GM18507 (cell line): ENCODE measurements at regions not wholly inside any gene's neighbourhood (a gene's known extent, or its start where the extent isn't known, plus 50 kb on each side); places are given as distances from the start of the nearest gene placed in this dataset.

Experiments used
- DNase-seq: peaks from one replicate; pipeline ENCODE4 v3.0.0; 2011; ENCODE audit warnings: low read depth; ENCODE audit not compliant: insufficient read length; ENCODE audit errors: extremely low spot score
- FAIRE-seq: peaks from 2 replicates; lab custom pipeline; 2011; peaks lifted over from hg19 to GRCh38; lab: Jason Lieb, UNC

DNA sequence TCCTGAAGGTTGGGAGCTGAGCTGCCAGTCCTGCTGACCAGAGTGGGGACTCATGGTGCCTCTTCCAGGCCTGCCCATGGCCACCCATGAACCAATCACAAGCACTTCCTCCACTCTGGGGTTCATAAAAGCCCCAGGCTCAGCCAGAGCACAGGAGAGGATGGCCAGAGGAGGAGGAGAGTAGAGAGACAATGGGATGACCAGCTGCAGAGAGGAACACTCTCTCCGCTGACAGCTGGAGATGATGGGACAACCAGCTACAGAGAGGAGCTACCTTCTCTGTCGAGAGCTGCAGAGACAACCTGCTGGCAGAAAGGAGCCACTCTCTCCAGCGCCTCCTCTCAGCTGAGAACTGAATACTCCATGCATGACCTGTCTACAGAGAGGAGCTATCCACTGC is 886.1 kb downstream of the BCL11B start:
- DNase-seq, result no peak
- no peak for FAIRE-seq

DNA sequence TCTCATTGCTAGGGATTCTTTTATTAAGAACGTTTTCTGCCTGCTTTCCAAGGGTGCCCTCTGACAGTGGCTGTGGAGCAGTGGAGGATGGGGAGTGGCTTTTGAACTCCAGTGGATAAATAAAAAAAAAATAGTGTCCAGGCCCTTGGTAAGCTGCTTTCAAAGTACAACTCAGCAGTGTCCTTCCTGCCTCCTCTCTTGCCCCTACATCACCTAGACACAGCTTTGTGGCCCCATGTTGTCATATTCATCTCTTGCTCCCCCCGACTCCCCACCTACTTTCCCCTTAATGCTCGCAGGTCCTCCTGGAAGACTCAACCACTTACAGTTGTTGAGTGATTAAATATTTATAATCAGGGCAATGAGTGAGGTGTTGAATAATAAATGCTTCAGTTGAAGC is 880.9 kb downstream of the BCL11B start:
- no peak for DNase-seq
- FAIRE-seq, result no peak

DNA sequence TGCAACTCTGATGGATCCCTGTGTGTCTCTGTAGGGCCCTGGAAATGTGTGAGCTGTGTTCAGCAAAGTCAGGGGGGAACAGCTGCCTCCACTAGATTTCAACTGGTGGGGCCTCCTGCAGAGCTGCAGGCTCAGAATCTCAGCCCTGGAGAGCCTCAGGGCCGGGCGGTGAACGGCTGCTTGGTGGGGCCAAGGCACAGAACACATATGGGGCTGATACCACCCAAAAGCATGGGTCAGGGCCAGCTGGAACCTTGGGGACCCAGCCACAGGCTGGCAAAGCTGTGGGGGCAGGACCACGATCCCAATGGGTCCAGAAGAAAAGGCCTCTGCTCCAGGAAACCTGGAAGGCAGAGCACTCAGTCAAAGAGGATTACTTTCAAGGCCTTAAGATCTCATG is 878.5 kb downstream of the BCL11B start:
- FAIRE-seq (no peak), DNase-seq (no peak)

DNA sequence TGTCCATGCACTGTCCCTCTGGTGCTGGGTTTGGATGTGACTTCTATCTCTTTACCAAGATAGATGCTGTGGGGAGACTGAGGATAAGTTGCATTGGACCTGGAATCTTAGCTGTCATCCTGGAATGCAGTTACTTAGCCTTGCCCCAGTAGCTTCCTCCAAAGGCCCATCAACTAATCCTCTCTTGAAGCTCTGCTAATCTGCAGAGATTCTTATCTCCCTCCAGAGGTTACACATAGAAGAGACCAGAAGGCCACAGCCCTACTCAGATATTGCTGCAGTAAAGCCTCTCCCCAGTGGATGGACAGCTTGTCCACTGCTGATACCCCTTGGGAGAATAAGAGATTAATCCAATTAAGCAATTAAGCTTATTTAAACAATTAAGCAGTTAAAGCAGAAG is 867.2 kb downstream of the BCL11B start:
- FAIRE-seq, result no peak
- DNase-seq, result no peak

DNA sequence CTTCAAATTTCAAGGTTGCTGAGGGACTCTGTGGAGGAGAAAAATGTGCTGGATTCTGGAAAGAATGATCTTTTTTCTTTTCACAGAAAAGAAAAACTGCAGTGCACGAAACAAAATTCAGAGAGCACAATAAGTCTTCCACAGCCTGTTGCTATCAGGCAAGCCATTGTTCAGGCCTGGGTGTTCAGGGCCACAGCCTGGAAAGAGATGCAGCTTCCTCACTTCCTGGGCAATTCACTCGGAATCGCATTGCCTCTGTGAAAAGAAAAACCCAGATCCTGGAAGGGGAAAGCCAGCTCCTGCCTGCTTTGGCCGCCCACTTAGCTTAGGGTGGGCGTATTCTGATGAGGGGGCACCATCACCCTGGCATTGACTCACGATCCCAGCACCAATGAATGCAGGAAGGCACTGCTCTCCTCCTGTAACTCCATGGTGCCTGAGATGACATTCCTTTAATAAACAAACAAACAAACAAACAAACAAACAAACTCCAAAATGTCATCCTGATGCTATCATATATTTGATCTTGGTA is 863.9 kb downstream of the BCL11B start:
- FAIRE-seq, result no peak
- DNase-seq, result no peak

DNA sequence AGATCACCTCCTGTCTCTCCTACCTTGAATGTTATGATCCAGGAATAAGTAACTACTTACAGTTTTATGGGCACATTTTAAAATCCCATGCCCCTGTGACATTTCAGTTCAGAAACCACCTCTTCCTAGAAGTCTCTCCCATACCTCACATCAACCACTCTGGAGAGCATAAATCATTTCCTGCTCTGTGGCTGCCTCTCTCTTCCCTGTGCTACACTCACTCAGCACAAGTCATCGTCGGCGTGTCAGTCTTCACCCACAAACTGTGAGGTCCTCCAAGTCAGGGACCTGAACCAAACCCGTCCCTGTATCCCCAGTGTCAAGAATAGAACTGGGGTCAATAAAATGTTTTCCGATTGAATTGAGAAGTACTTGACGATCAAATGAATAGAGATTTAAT is 863.3 kb downstream of the BCL11B start:
- no peak for FAIRE-seq
- DNase-seq, result no peak

DNA sequence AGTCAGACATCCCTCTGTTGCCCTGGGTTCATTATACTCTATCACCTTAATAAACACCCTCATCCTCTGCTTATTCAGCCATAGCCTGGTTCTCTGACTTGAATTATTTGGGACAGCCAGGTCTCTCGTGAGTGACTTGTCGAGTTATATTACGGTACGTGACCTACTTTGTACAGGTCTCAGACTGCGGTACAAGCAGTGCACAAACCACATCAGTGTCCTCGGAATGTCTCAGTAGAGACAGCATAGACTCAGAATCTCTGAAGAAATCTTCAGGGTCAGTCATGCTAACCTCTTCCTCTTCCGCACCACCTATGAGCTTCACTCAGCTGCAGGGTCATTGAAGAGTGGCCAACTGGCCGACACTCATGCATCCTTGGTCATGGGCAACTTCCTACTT is 860.8 kb downstream of the BCL11B start:
- FAIRE-seq (no peak), DNase-seq (no peak)

DNA sequence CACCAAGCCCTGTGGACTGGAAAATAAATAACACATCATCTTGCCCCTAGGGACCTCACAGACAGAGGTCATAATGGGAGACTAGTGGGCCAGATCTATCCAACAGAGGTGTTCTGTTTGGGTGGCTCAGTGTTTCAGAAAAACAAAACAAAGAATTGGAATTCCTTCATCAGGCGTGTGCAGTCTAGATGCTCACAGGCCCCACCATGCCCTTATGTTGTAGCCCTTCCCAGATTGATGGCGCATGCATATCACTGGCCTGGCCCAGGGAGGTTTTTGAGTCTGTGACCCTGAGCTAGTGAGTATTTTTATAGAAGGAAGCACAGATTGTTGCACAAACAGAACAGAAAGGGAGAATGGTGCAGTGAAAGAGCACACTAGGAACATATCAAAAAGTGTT is 859.6 kb downstream of the BCL11B start:
- FAIRE-seq, result no peak

DNA sequence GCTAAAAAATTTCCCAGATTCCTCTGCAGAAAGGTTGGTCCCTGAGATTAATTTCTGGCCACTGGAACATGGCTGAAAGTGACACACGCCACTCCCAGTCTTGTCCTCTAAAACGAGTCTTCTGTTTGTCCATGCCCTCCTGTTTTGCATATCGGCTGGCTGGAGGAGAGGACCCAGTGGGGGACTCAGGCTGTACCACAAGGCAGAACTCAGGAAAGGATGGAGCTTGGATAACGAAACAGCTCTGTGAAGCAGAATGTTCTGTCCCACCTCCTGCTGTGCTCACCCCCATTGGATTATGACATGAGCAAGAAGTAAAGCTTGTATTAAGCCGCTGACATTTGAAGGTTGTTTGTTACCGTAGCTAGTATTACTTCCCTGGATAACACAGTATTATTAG is 856.2 kb downstream of the BCL11B start:
- DNase-seq (no peak), FAIRE-seq (no peak)

More for the DNA sequence above, 859.6 kb downstream of the BCL11B start:
- no peak for DNase-seq

DNA sequence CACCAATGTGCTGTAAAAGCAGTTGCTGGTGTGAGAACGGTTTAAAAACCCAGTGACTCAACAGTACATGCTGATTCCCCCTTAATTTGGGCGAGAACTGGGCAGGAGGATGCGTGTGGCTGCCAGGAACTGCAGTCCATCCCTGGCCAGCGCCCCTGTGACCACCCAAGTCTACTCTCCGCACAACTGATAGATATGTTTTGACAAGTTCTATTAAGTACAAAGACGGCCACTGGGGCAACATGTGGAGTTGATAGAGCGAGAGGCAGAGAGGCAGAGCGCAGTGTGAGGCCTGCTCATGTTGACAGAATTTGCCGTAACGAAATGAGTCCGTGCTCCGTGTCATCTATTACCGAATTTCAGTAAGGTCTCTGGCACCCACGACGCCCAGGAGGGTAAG is 855.0 kb downstream of the BCL11B start:
- FAIRE-seq, result no peak
- DNase-seq, result no peak

DNA sequence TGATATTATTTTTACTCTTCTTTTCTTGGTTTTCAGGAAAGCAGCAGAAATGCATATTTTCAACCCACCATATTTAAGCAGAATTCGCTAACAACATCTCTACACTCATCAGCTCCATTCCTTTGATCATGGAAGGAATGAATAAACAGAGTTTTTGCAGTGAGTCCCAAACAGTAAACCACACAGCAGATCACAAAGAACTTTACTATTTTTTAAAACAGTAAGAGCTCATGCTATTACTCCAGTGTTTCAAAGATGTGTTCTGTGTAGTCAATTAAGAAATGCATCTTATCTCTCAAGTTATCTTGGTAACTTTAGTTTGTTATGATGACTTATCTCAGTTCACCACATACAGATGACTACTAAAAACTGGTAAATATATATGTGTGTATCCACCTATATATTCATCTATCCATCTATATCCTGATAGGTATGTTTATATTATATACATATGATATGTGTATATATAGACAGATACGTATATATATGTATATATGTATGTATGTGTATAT is 843.5 kb downstream of the BCL11B start:
- FAIRE-seq, result no peak
- no peak for DNase-seq

DNA sequence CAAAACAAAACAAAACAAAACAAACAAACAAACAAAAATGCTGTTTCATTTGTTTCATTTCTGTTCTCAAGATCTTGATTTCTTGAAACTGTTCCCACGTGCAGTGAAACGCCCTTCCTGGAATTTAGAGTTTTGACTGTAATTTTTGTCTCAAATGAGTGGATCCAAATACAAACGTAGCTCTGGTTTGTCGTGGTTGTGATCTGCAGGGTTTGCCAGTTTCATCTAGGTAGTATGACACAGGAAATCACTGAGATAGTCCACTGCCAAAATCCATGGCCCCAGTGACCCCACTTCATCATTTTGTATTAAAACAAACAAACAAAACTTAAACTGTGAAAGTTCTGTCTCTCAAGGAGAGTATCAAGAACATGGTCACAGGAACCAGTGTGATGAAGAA is 838.6 kb downstream of the BCL11B start:
- DNase-seq, result no peak
- no peak for FAIRE-seq

DNA sequence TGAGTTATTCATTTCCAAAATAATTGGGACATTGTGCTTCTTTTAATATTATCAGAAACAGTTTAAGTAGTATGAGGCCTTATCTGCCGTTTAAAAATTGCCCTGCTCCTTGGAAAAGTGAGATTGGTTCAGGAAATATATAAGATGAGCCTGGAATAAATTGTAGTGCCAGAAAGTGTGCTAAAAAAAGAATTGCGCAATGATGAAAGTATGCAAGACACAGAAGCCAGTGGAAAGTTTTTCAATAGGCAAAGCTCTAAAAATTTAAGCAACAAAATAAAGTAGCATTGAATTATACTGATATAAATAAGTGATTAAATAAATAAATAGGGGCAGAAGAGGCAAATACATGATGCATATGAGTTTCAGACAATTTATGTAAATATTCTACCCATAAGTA is 834.9 kb downstream of the BCL11B start:
- FAIRE-seq, result no peak

DNA sequence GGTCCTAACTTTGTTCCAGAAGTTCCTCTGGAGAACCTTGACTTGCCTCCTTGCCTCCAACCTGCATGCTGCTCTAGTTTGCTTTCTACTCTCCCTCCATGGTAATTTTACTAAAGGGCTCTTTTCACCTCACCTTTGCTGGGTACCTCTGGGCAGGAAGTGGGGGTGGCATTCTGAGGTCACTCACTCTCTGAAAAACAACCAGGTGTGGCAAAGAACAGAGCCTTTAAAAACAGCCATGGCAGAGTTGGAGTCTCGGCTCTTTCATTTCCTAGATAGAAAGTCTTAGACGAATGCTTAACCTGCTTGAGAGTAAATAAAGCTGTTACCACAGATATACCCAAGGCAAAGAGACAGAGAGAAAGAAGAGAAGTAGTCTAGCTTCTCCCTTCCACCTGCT is 827.9 kb downstream of the BCL11B start:
- FAIRE-seq (no peak), DNase-seq (no peak)

More for the DNA sequence above, 834.9 kb downstream of the BCL11B start:
- no peak for DNase-seq

DNA sequence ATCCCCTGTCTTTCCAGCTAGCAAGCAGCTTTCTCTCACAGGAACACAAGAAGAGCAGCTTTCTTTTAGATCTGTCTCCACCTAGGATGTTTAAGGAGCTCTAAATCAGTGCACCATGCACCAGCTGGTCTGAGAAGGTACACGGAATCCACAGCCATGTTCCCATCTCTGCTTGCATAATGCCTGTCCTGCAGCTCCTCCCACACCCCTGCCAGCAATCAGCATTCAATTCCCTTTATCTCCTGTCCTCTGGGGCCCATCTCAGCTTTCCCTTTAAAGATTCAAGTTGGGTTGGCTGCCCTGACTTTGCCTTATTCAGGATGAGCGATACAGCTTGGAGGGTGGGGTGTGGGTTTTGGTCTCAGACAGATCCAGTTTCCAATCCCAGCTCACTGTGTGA is 826.3 kb downstream of the BCL11B start:
- FAIRE-seq (no peak), DNase-seq (no peak)

DNA sequence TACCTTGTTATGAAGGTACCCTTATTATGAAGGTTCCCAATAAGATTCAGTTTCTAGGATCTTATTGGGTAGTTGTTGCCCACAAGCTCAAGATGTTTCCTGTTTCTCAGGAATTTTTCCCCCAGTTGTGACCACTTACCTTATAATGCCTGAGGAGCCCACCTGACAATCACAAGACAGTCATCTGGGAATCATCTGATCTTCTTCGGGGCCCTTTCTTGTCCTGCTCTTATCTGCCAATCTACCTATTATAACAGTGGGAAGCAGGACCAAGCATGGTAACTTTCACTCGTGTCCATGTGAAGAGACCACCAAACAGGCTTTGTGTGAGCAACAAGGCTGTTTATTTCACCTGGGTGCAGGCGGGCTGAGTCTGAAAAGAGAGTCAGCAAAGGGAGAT is 825.5 kb downstream of the BCL11B start:
- FAIRE-seq (no peak), DNase-seq (no peak)

DNA sequence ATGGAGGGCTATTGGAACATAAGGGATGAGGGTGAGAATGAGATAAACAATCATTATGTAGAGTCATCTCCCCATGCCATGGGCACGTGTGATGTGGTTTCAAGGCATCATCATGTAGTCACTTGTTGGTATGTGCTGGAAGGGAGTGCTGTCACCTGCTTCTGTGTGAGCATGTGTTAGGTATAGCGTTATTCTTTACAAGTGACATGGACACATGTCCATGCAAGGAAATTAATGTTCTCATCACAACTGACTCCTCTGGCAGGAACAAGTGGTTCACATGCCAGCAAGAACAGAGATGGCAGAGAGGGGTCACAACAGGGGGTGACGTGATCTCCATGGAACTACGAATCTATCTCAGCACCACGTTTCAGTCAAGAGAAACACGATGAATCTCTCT is 815.8 kb downstream of the BCL11B start:
- FAIRE-seq (no peak), DNase-seq (no peak)

DNA sequence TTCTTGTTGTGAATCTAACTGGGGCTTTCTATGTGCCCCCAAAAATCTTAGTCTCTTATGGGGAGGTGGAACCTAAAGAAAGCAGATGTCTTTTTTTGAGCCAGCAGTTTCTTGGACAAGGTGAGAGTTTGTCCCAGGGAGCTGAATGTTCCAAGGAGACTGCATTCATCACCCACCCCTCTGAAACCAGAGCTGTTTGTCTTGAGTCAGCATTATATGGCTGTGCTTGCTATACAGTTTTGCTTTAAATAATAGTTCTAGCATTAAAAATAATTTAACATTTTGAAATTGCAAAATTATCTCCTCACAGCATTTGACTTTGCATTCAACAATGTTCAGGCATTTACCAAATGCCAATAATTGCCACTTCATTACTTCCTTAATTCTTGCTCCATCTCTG is 813.3 kb downstream of the BCL11B start:
- DNase-seq, result no peak
- FAIRE-seq, result no peak

DNA sequence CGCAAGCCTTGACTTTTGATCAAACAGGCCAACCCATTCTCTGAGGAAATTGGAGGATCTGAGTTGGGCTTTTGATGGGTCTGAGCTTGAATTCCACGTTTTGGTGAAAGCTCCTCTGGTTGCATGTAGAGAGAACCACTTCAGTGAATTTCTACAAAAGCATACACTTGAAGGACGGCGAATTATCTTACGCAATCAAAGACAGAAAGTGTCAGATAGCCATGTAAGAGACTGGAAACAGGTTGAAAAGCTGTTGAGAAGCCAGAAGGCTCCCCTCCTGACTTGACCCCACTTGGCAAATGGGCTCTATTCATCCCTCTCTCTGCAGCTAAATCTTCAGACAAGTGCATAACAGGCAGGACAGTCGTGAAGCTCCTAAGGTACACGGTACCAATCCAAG is 809.1 kb downstream of the BCL11B start:
- FAIRE-seq (no peak), DNase-seq (no peak)

DNA sequence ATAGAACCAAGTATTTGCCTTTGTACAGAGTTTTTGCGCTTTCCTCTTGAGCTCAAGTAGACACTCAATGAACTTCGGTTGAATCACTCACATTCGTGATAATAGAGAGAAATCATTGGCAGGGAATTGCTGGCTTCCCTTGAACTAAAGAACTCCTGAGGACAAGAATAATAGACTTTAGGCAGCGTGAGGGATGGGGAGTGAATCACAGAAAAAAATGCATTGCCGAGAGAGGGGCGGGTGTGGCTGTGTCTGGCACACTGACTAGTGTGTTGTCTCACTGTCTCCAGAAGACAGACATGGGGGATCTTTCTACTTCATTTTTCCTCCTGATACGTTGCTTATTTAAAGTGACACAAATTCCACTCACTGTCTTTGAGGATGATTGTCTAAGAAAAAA is 805.2 kb downstream of the BCL11B start:
- FAIRE-seq (no peak), DNase-seq (no peak)

DNA sequence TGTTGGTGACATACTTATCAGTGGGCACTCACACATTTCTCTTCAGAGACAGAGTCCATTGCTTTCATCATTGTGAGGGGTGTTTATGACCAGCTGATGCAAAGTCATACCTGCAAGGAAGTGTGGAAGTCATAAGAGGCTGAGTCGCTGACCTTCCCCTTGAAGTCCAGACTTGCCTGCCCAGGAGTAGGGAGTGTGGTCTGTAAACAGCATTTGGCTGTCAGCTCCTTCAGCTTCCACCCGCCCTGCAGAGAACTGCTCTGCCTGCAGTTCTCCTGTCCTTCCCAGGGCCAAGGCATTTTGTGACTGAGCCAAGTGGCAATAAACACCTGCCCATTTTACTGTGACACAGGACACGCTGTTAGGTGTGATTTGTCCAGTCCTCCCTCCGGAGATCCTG is 801.3 kb downstream of the BCL11B start:
- DNase-seq (no peak), FAIRE-seq (no peak)

DNA sequence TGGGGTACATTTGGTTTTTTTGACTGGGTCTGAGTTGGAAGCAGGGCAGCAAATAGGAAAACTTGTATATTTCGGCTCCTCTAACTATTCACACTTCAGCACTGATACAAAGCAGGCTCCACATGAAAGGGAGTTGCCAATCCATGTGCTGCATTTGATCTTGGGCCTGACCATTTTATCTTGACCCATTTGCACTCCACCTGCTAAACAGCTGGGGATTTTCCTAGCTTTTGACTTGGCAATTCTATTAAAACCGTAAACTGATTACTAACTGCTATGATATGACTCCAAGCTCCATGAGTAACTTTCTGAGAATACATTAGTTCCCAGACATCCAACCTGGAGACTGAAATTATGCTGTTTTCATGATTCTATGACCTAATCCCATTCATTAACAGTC is 797.1 kb downstream of the BCL11B start:
- no peak for DNase-seq

More for the DNA sequence above, 797.1 kb downstream of the BCL11B start:
- FAIRE-seq, result no peak
